ENCODE measurements at regions not wholly inside any gene's neighbourhood (a gene's known extent, or its start where the extent isn't known, plus 50 kb on each side); places are given as distances from the start of the nearest gene placed in this dataset.

DNA sequence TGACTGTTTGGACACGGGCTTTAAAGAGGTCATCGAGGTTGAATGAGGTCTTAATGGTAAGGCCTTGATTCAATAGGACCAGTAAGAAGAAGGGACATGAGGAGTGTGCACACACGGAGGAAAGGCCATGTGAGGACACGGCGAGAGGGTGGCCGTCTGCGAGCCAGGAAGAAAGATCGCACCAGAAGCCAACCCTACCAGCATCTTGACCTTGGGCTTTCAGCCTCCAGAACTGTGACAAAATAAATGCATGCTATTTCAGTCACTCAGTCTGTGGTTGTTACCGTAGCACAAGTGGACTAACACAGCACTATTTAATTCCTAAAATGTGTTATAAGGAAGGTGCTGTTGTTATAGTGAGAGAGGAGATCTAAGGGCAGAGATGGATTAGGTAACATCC is 468.6 kb upstream of the FAT1 start:
- Histone ChIP-seq H3K27ac (ENCODE audit: low read depth, low read length, severe bottlenecking) (no peak overlapping the region), H3K4me1 (ENCODE audit: control insufficient read depth, insufficient read depth, low read length, poor library complexity, severe bottlenecking) (no peaks in the 10 kb centered on the region), H3K4me3 (ENCODE audit: extremely low read depth, insufficient read depth, low read length, poor library complexity, severe bottlenecking) (no peak overlapping the region), H3K36me3 (ENCODE audit: control insufficient read depth, insufficient read depth, low read length) (no peaks in the 10 kb centered on the region), H3K9me3 (ENCODE audit: control insufficient read depth, low read length) (no peaks in the 10 kb centered on the region)
- 94 to 96% methylated on average over 8 of the region's 9 CpGs for WGBS, 2 experiments (ENCODE audit: insufficient coverage in 2 of 2)

DNA sequence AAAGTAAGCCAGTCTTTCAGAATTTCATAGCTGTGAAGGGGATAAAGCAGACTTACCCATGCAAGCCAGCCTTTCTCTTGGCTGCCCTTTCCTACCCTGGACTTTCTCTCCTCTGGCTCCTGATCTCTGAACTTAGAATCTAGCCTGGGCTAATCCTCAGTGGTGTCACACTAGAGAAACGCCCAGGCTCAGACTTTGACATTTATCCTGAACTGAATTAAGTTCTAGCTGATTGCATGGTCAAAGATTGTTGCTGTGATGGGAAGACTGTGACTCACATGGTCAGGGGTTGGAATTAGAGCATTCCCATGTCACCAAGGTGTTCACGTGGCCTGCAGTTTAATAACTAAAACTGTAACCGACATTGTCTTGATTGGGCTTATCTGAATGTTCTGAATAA is 469.5 kb upstream of the FAT1 start:
- no peaks in the 10 kb centered on the region for H3K9me3 ChIP-seq (ENCODE audit: control insufficient read depth, low read length)
- no peak overlapping the region for H3K27ac ChIP-seq (ENCODE audit: low read depth, low read length, severe bottlenecking)
- no peaks in the 10 kb centered on the region for H3K36me3 ChIP-seq (ENCODE audit: control insufficient read depth, insufficient read depth, low read length)
- H3K4me3 ChIP-seq (ENCODE audit: extremely low read depth, insufficient read depth, low read length, poor library complexity, severe bottlenecking) = no peak overlapping the region
- 92 to 100% methylated on average over 1 to 2 of the region's 3 CpGs for WGBS, 2 experiments (ENCODE audit: insufficient coverage in 2 of 2)
- H3K4me1 ChIP-seq (ENCODE audit: control insufficient read depth, insufficient read depth, low read length, poor library complexity, severe bottlenecking) = no peaks in the 10 kb centered on the region

DNA sequence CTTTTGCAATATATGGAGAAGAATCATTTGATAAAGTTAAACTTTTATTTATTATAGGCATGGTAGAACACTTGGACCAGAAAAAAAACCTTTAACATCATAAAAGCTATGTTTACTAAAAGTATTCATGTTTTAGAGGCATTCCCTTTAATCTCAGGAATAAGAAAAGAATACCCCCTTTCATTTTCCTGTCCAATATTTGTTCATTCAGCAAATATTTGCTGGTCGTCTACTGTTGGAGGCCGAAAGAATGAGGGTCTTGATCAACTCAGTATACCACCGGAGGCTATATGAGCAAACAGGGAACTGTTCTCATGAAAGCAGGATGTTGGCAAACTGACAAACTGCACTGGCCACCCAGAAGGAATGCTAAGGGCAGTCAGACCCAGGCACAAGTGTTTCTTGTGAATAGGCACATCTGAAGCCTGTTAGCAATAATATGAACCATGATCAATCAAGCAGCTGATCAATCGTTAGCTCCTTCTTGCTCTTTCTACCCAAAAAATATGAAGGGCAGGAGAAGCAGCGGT is 480.8 kb upstream of the FAT1 start:
- WGBS, 2 experiments (ENCODE audit: insufficient coverage in 2 of 2) = 85 to 95% methylated on average over 5 of the region's 5 CpGs
- no peaks in the 10 kb centered on the region for H3K36me3 ChIP-seq (ENCODE audit: control insufficient read depth, insufficient read depth, low read length)

DNA sequence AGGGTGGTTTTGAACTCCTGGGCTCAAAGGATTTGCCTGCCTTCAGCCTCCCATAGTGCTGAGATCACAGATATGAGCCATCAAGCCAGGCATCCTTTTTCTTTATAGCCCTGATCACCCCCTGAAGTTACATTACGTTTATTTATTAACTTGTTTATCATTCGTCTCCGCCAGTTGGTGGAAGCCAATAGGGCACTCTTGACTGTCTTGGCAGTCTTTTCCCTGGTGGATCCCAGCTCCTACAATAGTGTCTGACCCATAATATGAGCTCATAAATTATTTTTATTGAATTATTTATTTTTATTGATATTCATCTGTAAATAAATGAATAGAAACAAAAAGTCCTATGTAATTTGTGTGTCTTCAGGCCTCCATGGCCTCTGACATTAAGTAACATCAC is 484.3 kb upstream of the FAT1 start:
- H3K4me3 ChIP-seq (ENCODE audit: extremely low read depth, insufficient read depth, low read length, poor library complexity, severe bottlenecking) = no peak overlapping the region
- H3K36me3 ChIP-seq (ENCODE audit: control insufficient read depth, insufficient read depth, low read length) = no peaks in the 10 kb centered on the region
- 96 to 100% methylated on average over 3 of the region's 3 CpGs for WGBS, 2 experiments (ENCODE audit: insufficient coverage in 2 of 2)
- H3K27ac ChIP-seq (ENCODE audit: low read depth, low read length, severe bottlenecking) = no peak overlapping the region
- peaks cover 5% of the 10 kb centered on the region for H3K9me3 ChIP-seq (ENCODE audit: control insufficient read depth, low read length)
- no peaks in the 10 kb centered on the region for H3K4me1 ChIP-seq (ENCODE audit: control insufficient read depth, insufficient read depth, low read length, poor library complexity, severe bottlenecking)

More for the DNA sequence above, 480.8 kb upstream of the FAT1 start:
- Histone ChIP-seq H3K4me1 (ENCODE audit: control insufficient read depth, insufficient read depth, low read length, poor library complexity, severe bottlenecking) (no peaks in the 10 kb centered on the region), H3K9me3 (ENCODE audit: control insufficient read depth, low read length) (peaks cover 5% of the 10 kb centered on the region), H3K4me3 (ENCODE audit: extremely low read depth, insufficient read depth, low read length, poor library complexity, severe bottlenecking) (no peak overlapping the region), H3K27ac (ENCODE audit: low read depth, low read length, severe bottlenecking) (no peak overlapping the region)

- Histone ChIP-seq H3K4me3 (ENCODE audit: extremely low read depth, insufficient read depth, low read length, poor library complexity, severe bottlenecking) (no peak overlapping the region), H3K27ac (ENCODE audit: low read depth, low read length, severe bottlenecking) (no peak overlapping the region), H3K4me1 (ENCODE audit: control insufficient read depth, insufficient read depth, low read length, poor library complexity, severe bottlenecking) (no peaks in the 10 kb centered on the region), H3K36me3 (ENCODE audit: control insufficient read depth, insufficient read depth, low read length) (no peaks in the 10 kb centered on the region), H3K9me3 (ENCODE audit: control insufficient read depth, low read length) (peaks cover 5% of the 10 kb centered on the region)
- WGBS, 2 experiments (ENCODE audit: insufficient coverage in 2 of 2) = 86% methylated on average over 1 of the region's 2 CpGs; no CpG with 5 or more reads in 1 of the 2 experiments
Measured at GRCh38 chr4:187208651-187209050, 485.0 kb upstream of the FAT1 start.

DNA sequence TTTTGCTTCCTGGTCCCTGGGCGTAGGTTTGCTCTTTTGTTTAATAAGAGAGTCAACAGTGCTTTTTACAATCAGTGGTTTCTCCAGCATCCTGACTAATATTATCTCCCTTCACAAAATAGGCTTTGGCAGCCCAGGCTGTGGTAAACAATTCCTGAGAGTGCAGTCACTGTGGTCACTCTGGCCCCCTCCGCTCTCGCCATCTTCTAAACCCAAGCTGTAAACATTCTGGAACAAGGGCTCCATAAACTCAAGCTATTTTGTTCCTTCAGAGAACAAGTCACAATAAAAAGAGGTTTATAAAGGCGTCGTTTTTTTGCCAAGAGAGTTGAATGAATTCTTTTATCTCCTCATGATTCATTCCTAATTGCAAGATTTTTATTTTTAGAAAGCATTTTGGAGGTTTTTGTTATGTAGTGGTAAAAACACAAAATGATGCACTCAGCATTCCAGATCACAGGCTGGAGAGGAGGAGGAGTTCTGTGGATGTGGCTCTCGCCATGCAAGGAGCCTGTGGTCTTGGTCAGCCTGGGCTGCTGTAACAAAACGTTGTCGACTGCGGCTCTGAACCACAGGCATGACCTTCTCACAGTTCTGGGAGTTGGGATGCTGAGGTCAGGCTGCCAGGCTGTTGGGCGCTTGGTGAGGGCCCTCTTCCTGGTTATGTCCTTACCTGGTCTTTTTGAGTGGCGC is 486.4 kb upstream of the FAT1 start:
- Histone ChIP-seq H3K36me3 (ENCODE audit: control insufficient read depth, insufficient read depth, low read length) (no peaks in the 10 kb centered on the region), H3K4me3 (ENCODE audit: extremely low read depth, insufficient read depth, low read length, poor library complexity, severe bottlenecking) (no peak overlapping the region), H3K9me3 (ENCODE audit: control insufficient read depth, low read length) (peaks cover 5% of the 10 kb centered on the region), H3K27ac (ENCODE audit: low read depth, low read length, severe bottlenecking) (peak overlapping the region; percentile 18), H3K4me1 (ENCODE audit: control insufficient read depth, insufficient read depth, low read length, poor library complexity, severe bottlenecking) (no peaks in the 10 kb centered on the region)
- WGBS, 2 experiments (ENCODE audit: insufficient coverage in 2 of 2) = 93 to 95% methylated on average over 5 to 6 of the region's 11 CpGs

- Histone ChIP-seq H3K36me3 (ENCODE audit: control insufficient read depth, insufficient read depth, low read length) (no peaks in the 10 kb centered on the region), H3K4me1 (ENCODE audit: control insufficient read depth, insufficient read depth, low read length, poor library complexity, severe bottlenecking) (no peaks in the 10 kb centered on the region), H3K9me3 (ENCODE audit: control insufficient read depth, low read length) (no peaks in the 10 kb centered on the region), H3K4me3 (ENCODE audit: extremely low read depth, insufficient read depth, low read length, poor library complexity, severe bottlenecking) (no peak overlapping the region), H3K27ac (ENCODE audit: low read depth, low read length, severe bottlenecking) (no peak overlapping the region)
- 90 to 92% methylated on average over 2 to 4 of the region's 9 CpGs for WGBS, 2 experiments (ENCODE audit: insufficient coverage in 2 of 2)
Measured at GRCh38 chr4:187212446-187213080, 488.9 kb upstream of the FAT1 start.

DNA sequence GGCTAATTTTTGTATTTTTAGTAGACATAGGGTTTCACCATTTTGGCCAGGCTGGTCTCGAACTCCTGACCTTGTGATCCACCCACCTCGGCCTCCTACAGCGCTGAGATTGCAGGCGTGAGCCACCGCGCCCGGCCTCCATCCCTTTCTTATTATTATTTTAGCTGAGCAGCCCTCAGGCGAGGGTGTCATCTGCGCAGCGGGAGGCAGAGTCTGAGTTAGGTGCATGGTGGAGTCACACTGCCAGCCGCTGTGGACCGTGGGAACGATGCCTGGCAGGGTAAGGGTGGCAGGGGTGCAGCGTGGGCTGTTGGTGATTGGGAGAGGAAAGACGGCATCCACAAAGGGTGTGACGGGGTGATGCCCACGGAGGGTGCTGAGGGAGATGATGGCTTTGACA is 491.8 kb upstream of the FAT1 start:
- Histone ChIP-seq H3K36me3 (ENCODE audit: control insufficient read depth, insufficient read depth, low read length) (no peaks in the 10 kb centered on the region), H3K4me3 (ENCODE audit: extremely low read depth, insufficient read depth, low read length, poor library complexity, severe bottlenecking) (no peak overlapping the region), H3K4me1 (ENCODE audit: control insufficient read depth, insufficient read depth, low read length, poor library complexity, severe bottlenecking) (no peaks in the 10 kb centered on the region), H3K27ac (ENCODE audit: low read depth, low read length, severe bottlenecking) (no peak overlapping the region), H3K9me3 (ENCODE audit: control insufficient read depth, low read length) (no peaks in the 10 kb centered on the region)
- 84 to 95% methylated on average over 12 to 17 of the region's 17 CpGs for WGBS, 2 experiments (ENCODE audit: insufficient coverage in 2 of 2)

DNA sequence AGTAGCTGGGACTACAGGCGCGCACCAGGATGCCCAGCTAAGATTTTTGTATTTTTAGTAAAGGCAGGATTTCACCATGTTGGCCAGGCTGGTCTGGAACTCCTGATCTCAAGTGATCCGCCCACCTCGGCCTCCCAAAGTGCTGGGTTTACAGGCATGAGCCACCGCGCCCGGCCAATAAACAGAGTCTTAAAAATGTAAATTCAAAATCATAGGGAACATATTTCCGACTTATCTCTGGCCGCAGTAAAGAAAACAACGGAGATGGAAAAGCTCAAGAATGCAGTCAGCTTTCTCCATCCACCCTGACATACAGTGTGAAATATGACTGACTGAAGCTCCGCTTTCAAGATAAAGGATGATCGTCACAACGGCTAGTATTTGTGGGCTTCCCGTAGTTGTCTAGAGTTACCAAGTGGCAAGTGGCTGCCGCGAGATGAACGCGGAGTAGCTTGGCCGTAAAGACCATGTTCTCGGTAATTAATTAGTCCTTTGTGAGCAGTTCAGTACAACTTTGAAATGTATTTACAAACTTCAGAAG is 495.1 kb upstream of the FAT1 start:
- H3K4me1 ChIP-seq (ENCODE audit: control insufficient read depth, insufficient read depth, low read length, poor library complexity, severe bottlenecking) = no peaks in the 10 kb centered on the region
- H3K4me3 ChIP-seq (ENCODE audit: extremely low read depth, insufficient read depth, low read length, poor library complexity, severe bottlenecking) = no peak overlapping the region
- no peak overlapping the region for H3K27ac ChIP-seq (ENCODE audit: low read depth, low read length, severe bottlenecking)
- WGBS, 2 experiments (ENCODE audit: insufficient coverage in 2 of 2) = 93 to 98% methylated on average over 14 to 18 of the region's 20 CpGs
- H3K36me3 ChIP-seq (ENCODE audit: control insufficient read depth, insufficient read depth, low read length) = no peaks in the 10 kb centered on the region
- H3K9me3 ChIP-seq (ENCODE audit: control insufficient read depth, low read length) = no peaks in the 10 kb centered on the region

GRCh38 chr4:187224560-187224959 is 500.9 kb upstream of the FAT1 start:
- Histone ChIP-seq H3K27ac (ENCODE audit: low read depth, low read length, severe bottlenecking) (no peak overlapping the region), H3K4me1 (ENCODE audit: control insufficient read depth, insufficient read depth, low read length, poor library complexity, severe bottlenecking) (peaks cover 13% of the 10 kb centered on the region), H3K9me3 (ENCODE audit: control insufficient read depth, low read length) (no peaks in the 10 kb centered on the region), H3K36me3 (ENCODE audit: control insufficient read depth, insufficient read depth, low read length) (no peaks in the 10 kb centered on the region), H3K4me3 (ENCODE audit: extremely low read depth, insufficient read depth, low read length, poor library complexity, severe bottlenecking) (no peak overlapping the region)
- WGBS, 2 experiments (ENCODE audit: insufficient coverage in 2 of 2) = 100% methylated on average over 3 of the region's 5 CpGs; no CpG with 5 or more reads in 1 of the 2 experiments
